Astrocyte (in vitro differentiated cells and primary cell): ENCODE measurements at regions not wholly inside any gene's neighbourhood (a gene's known extent, or its start where the extent isn't known, plus 50 kb on each side); places are given as distances from the start of the nearest gene placed in this dataset.
"Not testable (repeated sequence)": the region's sequence is repeated elsewhere in the genome, so short reads cannot be mapped to it uniquely, and the experiment has no call there.

ENCODE experiments used
- DNase-seq: peaks from one replicate; pipeline ENCODE4 v3.0.0-alpha.2; 2010; ENCODE audit warnings: low read depth
- FAIRE-seq: peaks from 2 replicates; lab custom pipeline; 2011; peaks lifted over from hg19 to GRCh38; lab: Jason Lieb, UNC
- H2AFZ ChIP-seq: 2 replicates; pipeline ENCODE4 v1.6.0; 2012; ENCODE audit warnings: low read depth, low read length, inconsistent platforms
- H3K27ac ChIP-seq: 2 replicates; pipeline ENCODE4 v1.5.1; 2011; ENCODE audit warnings: low read depth, low read length, inconsistent platforms
- H3K27me3 ChIP-seq: 2 replicates; pipeline ENCODE4 v1.6.0; 2011; ENCODE audit warnings: low read length, inconsistent platforms; ENCODE audit not compliant: insufficient read depth
- H3K36me3 ChIP-seq: 2 replicates; pipeline ENCODE4 v1.5.1; 2011; ENCODE audit warnings: low read length, inconsistent platforms; ENCODE audit not compliant: insufficient read depth
- H3K4me1 ChIP-seq: 2 replicates; pipeline ENCODE4 v1.5.1; 2011; ENCODE audit warnings: low read length, inconsistent platforms; ENCODE audit not compliant: insufficient read depth
- H3K4me2 ChIP-seq: 2 replicates; pipeline ENCODE4 v1.6.0; 2012; ENCODE audit warnings: low read length, inconsistent platforms
- H3K4me3 ChIP-seq: 2 replicates; pipeline ENCODE4 v1.5.1; 2011; ENCODE audit warnings: low read depth, mild to moderate bottlenecking, low read length, inconsistent platforms; ENCODE audit not compliant: insufficient read depth
- H3K79me2 ChIP-seq: 2 replicates; pipeline ENCODE4 v1.6.0; 2012; ENCODE audit warnings: mild to moderate bottlenecking, low read length, inconsistent platforms; ENCODE audit not compliant: insufficient read depth
- H3K9ac ChIP-seq: 2 replicates; pipeline ENCODE4 v1.6.0; 2012; ENCODE audit warnings: mild to moderate bottlenecking, low read length, inconsistent platforms
- H3K9me3 ChIP-seq: 2 replicates; pipeline ENCODE4 v1.5.1; 2012; ENCODE audit warnings: low read depth, mild to moderate bottlenecking, low read length, inconsistent platforms; ENCODE audit not compliant: insufficient read depth
- H4K20me1 ChIP-seq: 2 replicates; pipeline ENCODE4 v1.6.0; 2012; ENCODE audit warnings: low read length, inconsistent platforms; ENCODE audit not compliant: insufficient read depth
- H3K27ac Mint-ChIP-seq: one replicate; pipeline ENCODE4 v1.8.0; 2021; ENCODE audit warnings: mild to moderate bottlenecking, mixed read lengths; ENCODE audit not compliant: unreplicated experiment
- H3K27me3 Mint-ChIP-seq: one replicate; pipeline ENCODE4 v1.8.0; 2021; ENCODE audit warnings: low read depth, mixed read lengths; ENCODE audit not compliant: unreplicated experiment
- H3K36me3 Mint-ChIP-seq: one replicate; pipeline ENCODE4 v1.8.0; 2021; ENCODE audit warnings: low read depth, mixed read lengths; ENCODE audit not compliant: unreplicated experiment
- H3K4me1 Mint-ChIP-seq: one replicate; pipeline ENCODE4 v1.8.0; 2021; ENCODE audit warnings: low read depth, mixed read lengths; ENCODE audit not compliant: unreplicated experiment
- H3K4me3 Mint-ChIP-seq: one replicate; pipeline ENCODE4 v1.8.0; 2021; ENCODE audit warnings: mild to moderate bottlenecking, moderate library complexity, mixed read lengths; ENCODE audit not compliant: unreplicated experiment
- H3K9me3 Mint-ChIP-seq: one replicate; pipeline ENCODE4 v1.8.0; 2021; ENCODE audit warnings: mild to moderate bottlenecking, mixed read lengths; ENCODE audit not compliant: unreplicated experiment
- EZH2 ChIP-seq: IDR thresholded peaks from 2 replicates; pipeline ENCODE4 v1.6.1; 2012; ENCODE audit warnings: mild to moderate bottlenecking, low read length, inconsistent platforms; ENCODE audit not compliant: insufficient read depth
- TF ChIP-seq, protein P1 (sequence below): IDR thresholded peaks from 2 replicates; pipeline ENCODE4 v1.5.1; 2011; ENCODE audit warnings: low read depth, mild to moderate bottlenecking, inconsistent platforms, low read length, moderate library complexity; ENCODE audit not compliant: insufficient read depth

DNA sequence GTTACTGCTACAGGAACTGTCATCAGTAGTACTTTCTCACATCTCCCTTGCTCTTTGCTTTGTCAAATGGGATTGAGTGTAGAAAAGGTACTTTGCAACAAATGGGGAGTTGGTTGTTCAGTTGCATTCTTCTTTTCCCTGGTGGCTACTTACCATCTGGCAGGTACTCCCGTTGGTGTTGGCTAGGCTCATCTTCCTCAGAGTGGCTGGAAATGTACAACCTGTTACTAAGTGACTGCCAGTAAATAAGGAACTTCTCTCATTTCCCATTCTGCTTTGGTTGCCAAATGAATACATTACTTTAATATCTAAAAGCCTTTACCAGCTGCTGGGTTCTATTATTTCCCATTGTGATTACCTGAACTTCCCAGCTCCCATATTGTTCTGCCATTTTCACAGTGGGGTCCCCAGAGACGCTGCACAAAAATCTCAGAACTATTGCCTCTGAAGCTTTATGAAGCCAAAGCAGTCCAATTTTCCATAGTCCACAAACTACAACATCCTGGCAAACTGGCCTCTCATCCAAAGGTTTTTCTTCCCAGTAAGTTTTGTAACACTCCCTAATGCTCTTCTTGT is 229.7 kb upstream of the HTR1E start:
- Histone ChIP-seq H3K9ac (no peak overlapping the region), H3K4me2 (no peak overlapping the region), H3K4me1 (no peaks in the 10 kb centered on the region), H3K4me3 (no peak overlapping the region), H3K27ac (no peak overlapping the region), H3K79me2 (no peaks in the 10 kb centered on the region), H3K27me3 (no peaks in the 10 kb centered on the region), H2AFZ (no peak overlapping the region), H3K36me3 (no peaks in the 10 kb centered on the region), H4K20me1 (no peaks in the 10 kb centered on the region), H3K9me3 (no peaks in the 10 kb centered on the region)
- H3K9me3 Mint-ChIP-seq, result no peaks in the 10 kb centered on the region
- DNase-seq (no peak), FAIRE-seq (no peak)
- TF ChIP-seq, protein P1, sequence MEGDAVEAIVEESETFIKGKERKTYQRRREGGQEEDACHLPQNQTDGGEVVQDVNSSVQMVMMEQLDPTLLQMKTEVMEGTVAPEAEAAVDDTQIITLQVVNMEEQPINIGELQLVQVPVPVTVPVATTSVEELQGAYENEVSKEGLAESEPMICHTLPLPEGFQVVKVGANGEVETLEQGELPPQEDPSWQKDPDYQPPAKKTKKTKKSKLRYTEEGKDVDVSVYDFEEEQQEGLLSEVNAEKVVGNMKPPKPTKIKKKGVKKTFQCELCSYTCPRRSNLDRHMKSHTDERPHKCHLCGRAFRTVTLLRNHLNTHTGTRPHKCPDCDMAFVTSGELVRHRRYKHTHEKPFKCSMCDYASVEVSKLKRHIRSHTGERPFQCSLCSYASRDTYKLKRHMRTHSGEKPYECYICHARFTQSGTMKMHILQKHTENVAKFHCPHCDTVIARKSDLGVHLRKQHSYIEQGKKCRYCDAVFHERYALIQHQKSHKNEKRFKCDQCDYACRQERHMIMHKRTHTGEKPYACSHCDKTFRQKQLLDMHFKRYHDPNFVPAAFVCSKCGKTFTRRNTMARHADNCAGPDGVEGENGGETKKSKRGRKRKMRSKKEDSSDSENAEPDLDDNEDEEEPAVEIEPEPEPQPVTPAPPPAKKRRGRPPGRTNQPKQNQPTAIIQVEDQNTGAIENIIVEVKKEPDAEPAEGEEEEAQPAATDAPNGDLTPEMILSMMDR, result no peak
- no peak for TF ChIP-seq EZH2
- H3K27me3 Mint-ChIP-seq, result no peaks in the 10 kb centered on the region
- no peak overlapping the region for H3K27ac Mint-ChIP-seq
- peaks cover 4% of the 10 kb centered on the region for H3K4me1 Mint-ChIP-seq
- H3K36me3 Mint-ChIP-seq, result no peaks in the 10 kb centered on the region
- no peak overlapping the region for H3K4me3 Mint-ChIP-seq

DNA sequence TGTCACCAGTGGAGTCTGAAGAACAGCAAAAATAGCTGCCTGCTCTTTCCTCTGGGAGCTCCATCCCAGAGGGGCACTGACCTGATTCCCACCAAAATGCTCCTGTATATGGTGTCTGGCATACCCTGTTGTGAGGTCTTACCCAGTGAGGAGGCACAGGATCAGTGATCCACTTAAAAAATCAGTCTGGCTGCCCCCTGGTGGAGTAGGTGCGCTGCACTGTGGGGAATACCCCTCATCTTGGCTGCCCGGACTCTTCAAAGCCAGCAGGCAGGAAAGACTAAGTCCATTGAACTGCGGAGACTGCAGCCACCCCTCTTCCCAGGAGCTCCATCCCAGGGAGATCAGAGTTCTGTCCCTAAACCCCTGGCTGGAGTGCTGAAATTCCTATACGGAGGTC is 230.9 kb upstream of the HTR1E start:
- H3K4me1 Mint-ChIP-seq, result no peaks in the 10 kb centered on the region
- H3K27me3 ChIP-seq, result no peaks in the 10 kb centered on the region
- no peak overlapping the region for H3K27ac Mint-ChIP-seq
- no peaks in the 10 kb centered on the region for H3K36me3 ChIP-seq
- TF ChIP-seq, protein P1, result no peak
- no peak for TF ChIP-seq EZH2
- H3K9ac ChIP-seq, result no peak overlapping the region
- no peak for DNase-seq
- H3K4me2 ChIP-seq, result no peak overlapping the region
- FAIRE-seq, result no peak
- H3K27ac ChIP-seq, result no peak overlapping the region
- no peak overlapping the region for H3K4me3 Mint-ChIP-seq
- peaks cover 6% of the 10 kb centered on the region for H3K9me3 Mint-ChIP-seq
- no peak overlapping the region for H2AFZ ChIP-seq
- H3K4me3 ChIP-seq, result no peak overlapping the region
- no peaks in the 10 kb centered on the region for H3K4me1 ChIP-seq
- no peaks in the 10 kb centered on the region for H3K27me3 Mint-ChIP-seq
- H3K9me3 ChIP-seq, result no peaks in the 10 kb centered on the region
- H4K20me1 ChIP-seq, result no peaks in the 10 kb centered on the region
- H3K79me2 ChIP-seq, result no peaks in the 10 kb centered on the region
- H3K36me3 Mint-ChIP-seq, result no peaks in the 10 kb centered on the region

DNA sequence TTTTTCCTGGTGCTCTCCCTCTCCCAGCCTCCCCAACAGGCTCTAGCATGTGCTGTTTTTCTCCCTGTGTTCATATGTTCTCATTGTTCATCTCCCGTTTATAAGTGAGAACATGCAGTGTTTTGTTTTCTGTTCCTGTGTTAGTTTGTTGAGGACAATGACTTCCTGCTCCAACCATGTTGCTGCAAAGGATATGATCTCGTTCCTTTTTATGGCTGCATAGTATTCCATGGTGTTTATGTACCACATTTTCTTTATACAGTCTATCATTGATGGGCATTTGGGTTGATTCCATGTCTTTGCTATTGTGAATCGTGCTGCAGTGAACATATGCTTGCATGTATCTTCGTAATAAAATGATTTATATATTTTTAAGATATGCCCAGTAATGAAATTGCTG is 236.1 kb upstream of the HTR1E start:
- not testable (repeated sequence) for H3K36me3 ChIP-seq, H3K36me3 Mint-ChIP-seq, H3K27me3 Mint-ChIP-seq, H3K27me3 ChIP-seq, H3K4me1 ChIP-seq, H3K9me3 ChIP-seq, H2AFZ ChIP-seq, H3K27ac ChIP-seq, H3K9me3 Mint-ChIP-seq, H4K20me1 ChIP-seq, H3K27ac Mint-ChIP-seq, DNase-seq, H3K9ac ChIP-seq, H3K4me3 ChIP-seq, H3K4me2 ChIP-seq, H3K4me3 Mint-ChIP-seq, FAIRE-seq, H3K4me1 Mint-ChIP-seq, H3K79me2 ChIP-seq
